Osteocyte (in vitro differentiated cells): ENCODE measurements at regions not wholly inside any gene's neighbourhood (a gene's known extent, or its start where the extent isn't known, plus 50 kb on each side); places are given as distances from the start of the nearest gene placed in this dataset.

Experiments
- DNase-seq: peaks from one replicate; pipeline ENCODE4 v3.0.0; 2021; ENCODE audit warnings: mixed read lengths; ENCODE audit not compliant: unreplicated experiment; ENCODE audit errors: extremely low spot score
- H3K27ac Mint-ChIP-seq: one replicate; pipeline ENCODE4 v1.8.0; 2021; ENCODE audit warnings: mild to moderate bottlenecking, mixed read lengths; ENCODE audit not compliant: unreplicated experiment
- H3K27me3 Mint-ChIP-seq: one replicate; pipeline ENCODE4 v1.8.0; 2021; ENCODE audit warnings: mixed read lengths; ENCODE audit not compliant: unreplicated experiment
- H3K36me3 Mint-ChIP-seq: one replicate; pipeline ENCODE4 v1.8.0; 2021; ENCODE audit warnings: mixed read lengths; ENCODE audit not compliant: unreplicated experiment
- H3K4me1 Mint-ChIP-seq: one replicate; pipeline ENCODE4 v1.8.0; 2021; ENCODE audit warnings: mixed read lengths; ENCODE audit not compliant: unreplicated experiment
- H3K4me3 Mint-ChIP-seq: one replicate; pipeline ENCODE4 v1.8.0; 2021; ENCODE audit warnings: mild to moderate bottlenecking, moderate library complexity, mixed read lengths; ENCODE audit not compliant: unreplicated experiment
- H3K9me3 Mint-ChIP-seq: one replicate; pipeline ENCODE4 v1.8.0; 2021; ENCODE audit warnings: mixed read lengths; ENCODE audit not compliant: unreplicated experiment
- CTCF ChIP-seq: fragments of 200-600 bp; sonication (generic); IDR thresholded peaks from 2 replicates; pipeline ENCODE4 v1.5.0; 2021; ENCODE audit warnings: antibody characterized with exemption, mild to moderate bottlenecking, moderate library complexity

DNA sequence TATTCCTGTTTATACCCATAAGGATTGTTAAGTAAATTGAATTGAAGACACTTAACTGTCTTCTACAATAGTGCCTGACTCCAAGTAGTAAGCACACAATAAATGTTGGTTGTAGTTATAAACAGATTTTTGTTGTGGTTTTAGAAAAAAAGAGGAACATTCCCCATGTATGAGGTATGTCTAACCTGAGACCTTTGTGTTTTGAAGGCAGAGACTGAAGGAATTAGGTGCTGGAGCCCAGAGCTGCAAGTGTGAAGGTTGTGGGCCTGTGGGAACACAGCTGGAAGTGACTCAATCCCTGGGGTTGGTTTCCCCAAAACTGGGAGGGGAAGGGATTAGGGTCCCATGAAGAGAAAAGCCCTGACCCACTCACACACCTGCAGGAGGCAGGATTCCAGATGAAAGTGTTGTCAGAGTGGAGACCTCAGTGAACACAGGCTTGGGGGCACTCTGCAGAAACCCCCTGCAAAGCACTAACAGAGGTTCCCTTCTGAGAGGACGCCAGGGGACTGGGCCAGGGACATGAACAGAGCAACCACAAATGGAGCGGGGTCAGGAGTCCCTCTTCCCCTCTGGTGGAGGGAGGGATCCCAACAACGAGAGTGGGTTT, 265.1 kb upstream of the KLF14 start:
- no peak for DNase-seq
- Mint-ChIP-seq H3K4me3 (no peak overlapping the region), H3K27ac (no peak overlapping the region), H3K9me3 (peaks cover 4% of the 10 kb centered on the region), H3K36me3 (peaks cover 20% of the 10 kb centered on the region), H3K27me3 (no peaks in the 10 kb centered on the region), H3K4me1 (peaks cover 41% of the 10 kb centered on the region)
- TF ChIP-seq CTCF = no peak

DNA sequence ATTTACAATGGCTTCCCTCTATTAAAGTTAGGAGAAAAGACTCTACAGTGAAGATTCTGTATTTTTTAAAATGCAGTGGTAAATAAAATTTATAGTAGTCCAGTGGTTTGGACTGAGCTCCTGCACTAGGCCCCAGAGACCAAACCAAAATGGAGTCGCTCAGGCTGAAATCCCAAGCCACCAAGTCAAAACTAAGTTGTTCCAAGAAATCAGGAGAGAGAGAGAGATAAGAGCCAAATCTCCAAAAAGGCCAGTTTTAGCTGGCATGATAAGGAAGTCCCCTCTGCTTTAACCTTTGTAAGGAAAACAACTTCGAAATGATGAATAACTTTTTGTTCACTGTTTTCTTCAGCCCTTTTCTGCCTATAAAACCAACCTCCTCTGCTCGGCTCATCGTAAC, 265.9 kb upstream of the KLF14 start:
- no peak for TF ChIP-seq CTCF
- Mint-ChIP-seq H3K27me3 (no peaks in the 10 kb centered on the region), H3K27ac (no peak overlapping the region), H3K9me3 (peaks cover 4% of the 10 kb centered on the region), H3K4me3 (no peak overlapping the region), H3K36me3 (peaks cover 19% of the 10 kb centered on the region), H3K4me1 (peaks cover 33% of the 10 kb centered on the region)
- no peak for DNase-seq

DNA sequence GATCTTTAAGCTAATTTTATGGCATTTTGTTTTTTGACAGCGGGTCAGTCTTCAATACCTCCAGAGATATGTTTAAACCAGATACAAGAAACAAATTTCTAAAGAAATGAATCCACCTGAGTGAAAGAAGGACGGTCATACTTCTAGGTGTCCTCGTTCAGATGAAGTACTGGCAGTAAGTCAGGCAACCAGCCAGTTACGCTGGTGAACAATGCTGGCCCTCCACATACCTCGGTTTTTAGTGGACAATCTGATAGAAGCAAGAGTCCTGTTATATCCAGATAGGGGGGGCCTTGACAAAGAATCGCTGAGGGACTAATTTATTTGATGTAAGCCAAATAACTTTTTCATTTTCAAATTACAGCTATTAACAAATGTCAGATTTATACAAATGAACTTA, 266.4 kb upstream of the KLF14 start:
- no peak for DNase-seq
- Mint-ChIP-seq H3K4me1 (peaks cover 29% of the 10 kb centered on the region), H3K27ac (no peak overlapping the region), H3K27me3 (no peaks in the 10 kb centered on the region), H3K36me3 (peaks cover 21% of the 10 kb centered on the region), H3K4me3 (no peak overlapping the region), H3K9me3 (peaks cover 4% of the 10 kb centered on the region)
- no peak for TF ChIP-seq CTCF

- no peak for DNase-seq
- Mint-ChIP-seq H3K36me3 (peaks cover 23% of the 10 kb centered on the region), H3K9me3 (peaks cover 4% of the 10 kb centered on the region), H3K4me1 (peaks cover 24% of the 10 kb centered on the region), H3K4me3 (no peak overlapping the region), H3K27ac (no peak overlapping the region), H3K27me3 (no peaks in the 10 kb centered on the region)
- no peak for TF ChIP-seq CTCF
Measured at GRCh38 chr7:131000873-131001272, 266.9 kb upstream of the KLF14 start.

GRCh38 chr7:131002600-131002999, 268.6 kb upstream of the KLF14 start:
- no peak overlapping the region for H3K27ac Mint-ChIP-seq
- H3K4me3 Mint-ChIP-seq = no peak overlapping the region
- DNase-seq = no peak
- peaks cover 14% of the 10 kb centered on the region for H3K4me1 Mint-ChIP-seq
- peaks cover 4% of the 10 kb centered on the region for H3K9me3 Mint-ChIP-seq
- TF ChIP-seq CTCF = no peak
- no peaks in the 10 kb centered on the region for H3K27me3 Mint-ChIP-seq
- H3K36me3 Mint-ChIP-seq = peaks cover 20% of the 10 kb centered on the region
